Breast epithelium (tissue), 4 donors: ENCODE measurements at regions not wholly inside any gene's neighbourhood (a gene's known extent, or its start where the extent isn't known, plus 50 kb on each side); places are given as distances from the start of the nearest gene placed in this dataset.

Source experiments
- DNase-seq, 2 donors: peaks; one replicate each; pipeline ENCODE4 v3.0.0-alpha.2; 2019; ENCODE audit warnings: low spot score in 2 of 2
- H3K27ac ChIP-seq, 2 donors: fragments of 200-600 bp; sonication (generic) in 1 of 2; one replicate each; pipeline ENCODE4 v1.5.1; 2016 to 2019; ENCODE audit warnings: mild to moderate bottlenecking in 1 of 2
- H3K27me3 ChIP-seq, 2 donors: fragments of 200-600 bp; sonication (generic) in 1 of 2; one replicate each; pipeline versions ENCODE4 v1.5.1 to v1.6.0; 2017 to 2019; ENCODE audit warnings: control low read depth in 1 of 2, mild to moderate bottlenecking in 1 of 2
- H3K36me3 ChIP-seq: fragments of 200-600 bp; one replicate; pipeline ENCODE4 v1.5.1; 2019
- H3K4me1 ChIP-seq, 2 donors: fragments of 200-600 bp; sonication (generic); one replicate each; pipeline ENCODE4 v1.5.1; 2016 to 2019; ENCODE audit warnings: control low read depth in 1 of 2
- H3K4me3 ChIP-seq, 3 donors: fragments of 200-600 bp; sonication (generic); 1 replicate in 2 of 3; 2 replicates in 1 of 3; pipeline ENCODE4 v1.5.1; 2016 to 2019; ENCODE audit warnings: mild to moderate bottlenecking in 3 of 3, moderate library complexity in 2 of 3
- H3K9me3 ChIP-seq, 2 donors: fragments of 200-600 bp; sonication (generic) in 1 of 2; one replicate each; pipeline ENCODE4 v1.5.1; 2016 to 2019; ENCODE audit warnings: control low read depth in 1 of 2
- CTCF ChIP-seq, 3 donors: fragments of 450-650 bp; IDR thresholded peaks; one replicate each; pipeline ENCODE4 v1.5.1; 2016 to 2017; ENCODE audit warnings: antibody characterized with exemption in 3 of 3, mild to moderate bottlenecking in 3 of 3, moderate library complexity in 3 of 3
- POLR2A ChIP-seq: fragments of 450-650 bp; IDR thresholded peaks from one replicate; pipeline ENCODE4 v1.6.1; 2016; ENCODE audit warnings: antibody characterized with exemption, mild to moderate bottlenecking, moderate library complexity
- POLR2AphosphoS5 ChIP-seq, 3 donors: sonication (generic); formaldehyde crosslinking; IDR thresholded peaks; one replicate each; pipeline ENCODE4 v1.6.1; 2017; ENCODE audit warnings: antibody characterized with exemption in 3 of 3
- intact Hi-C: fragments of 100-400 bp; cut with DNase I; formaldehyde crosslinking; loops from one replicate; pipeline ENCODE4 v1.15.1; 2023; ENCODE audit warnings: low total_unique reads

DNA sequence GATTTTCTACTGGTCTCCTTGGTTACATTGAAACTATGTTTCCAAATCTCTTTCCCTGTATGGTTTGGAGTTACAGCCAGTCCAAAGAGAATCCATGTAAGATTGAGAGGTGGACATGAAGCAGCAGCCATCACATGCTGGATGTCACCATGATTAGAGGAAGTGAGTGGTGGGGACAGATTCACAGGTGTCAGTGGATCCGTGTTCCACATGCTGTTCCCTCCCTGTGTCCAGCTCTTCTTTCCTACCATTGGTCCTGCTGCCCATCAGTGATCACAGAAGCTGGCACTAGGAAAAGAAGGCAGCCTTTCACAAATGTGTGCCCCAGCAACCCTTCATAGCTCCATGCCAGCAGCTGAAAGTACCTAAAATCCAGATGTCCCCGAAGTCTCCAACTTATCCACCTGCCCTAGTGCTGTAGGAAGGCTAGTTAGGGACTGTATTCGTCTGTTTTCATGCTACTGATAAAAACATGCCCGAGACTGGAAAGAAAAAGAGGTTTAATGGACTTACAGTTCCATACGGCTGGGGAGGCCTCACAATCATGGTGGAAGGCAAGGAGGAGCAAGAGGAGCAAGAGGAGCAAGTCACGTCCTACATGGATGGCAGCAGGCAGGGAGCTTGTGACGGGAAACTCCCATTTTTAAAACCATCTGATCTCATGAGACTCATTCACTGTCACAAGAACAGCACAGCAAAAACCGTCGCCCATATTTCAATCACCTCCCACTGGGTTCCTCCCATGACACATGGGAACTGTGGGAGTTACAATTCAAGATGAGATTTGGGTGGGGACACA is 207.5 kb downstream of the INSIG2 start:
- no peaks in the 10 kb centered on the region for H3K9me3 ChIP-seq
- DNase-seq: no peak
- H3K4me3 ChIP-seq: no peak overlapping the region
- no peak overlapping the region for H3K27ac ChIP-seq
- intact Hi-C loops: no loop called here
- H3K27me3 ChIP-seq: peaks cover 0 to 5% of the 10 kb centered on the region in 2 donors
- H3K4me1 ChIP-seq: no peaks in the 10 kb centered on the region
- TF ChIP-seq POLR2A: no peak
- no peak for TF ChIP-seq CTCF (IDR thresholded peaks at IDR 0.05)
- no peak for TF ChIP-seq POLR2AphosphoS5 (IDR thresholded peaks at IDR 0.05)
- no peaks in the 10 kb centered on the region for H3K36me3 ChIP-seq

- H3K27me3 ChIP-seq: peaks cover 0 to 5% of the 10 kb centered on the region in 2 donors
- intact Hi-C loops: no loop called here
- no peak for TF ChIP-seq CTCF (IDR thresholded peaks at IDR 0.05)
- no peak for TF ChIP-seq POLR2AphosphoS5 (IDR thresholded peaks at IDR 0.05)
- no peak for TF ChIP-seq POLR2A
Measured at GRCh38 chr2:118294063-118294462, 205.8 kb downstream of the INSIG2 start.

DNA sequence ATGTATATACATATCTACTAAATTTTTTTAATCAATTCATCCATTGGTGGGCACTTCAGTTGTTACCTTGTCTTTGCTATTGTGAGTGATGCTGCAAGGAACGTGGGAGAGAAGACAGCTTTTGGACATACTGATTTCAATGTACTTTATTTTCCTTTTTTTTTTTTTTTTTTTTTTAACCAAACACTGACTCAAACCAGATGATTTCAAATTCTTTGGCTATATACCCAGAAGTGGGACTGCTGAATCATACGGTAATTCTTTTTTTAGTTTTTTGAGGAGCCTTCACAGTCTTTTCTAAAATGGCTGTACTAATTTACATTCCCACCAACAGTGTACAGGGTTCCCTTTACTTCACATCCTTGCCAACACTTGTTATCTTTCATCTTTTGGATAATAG is 204.7 kb downstream of the INSIG2 start:
- Histone ChIP-seq H3K27me3 (no peaks in the 10 kb centered on the region), H3K27ac (no peak overlapping the region), H3K9me3 (no peaks in the 10 kb centered on the region), H3K36me3 (no peaks in the 10 kb centered on the region), H3K4me1 (no peaks in the 10 kb centered on the region), H3K4me3 (no peak overlapping the region)
- intact Hi-C loops: no loop called here
- no peak for TF ChIP-seq POLR2AphosphoS5 (IDR thresholded peaks at IDR 0.05)
- TF ChIP-seq CTCF (IDR thresholded peaks at IDR 0.05): no peak
- TF ChIP-seq POLR2A: no peak
- DNase-seq: no peak

More at GRCh38 chr2:118294063-118294462, 205.8 kb downstream of the INSIG2 start:
- no peak for DNase-seq
- Histone ChIP-seq H3K4me3 (no peak overlapping the region), H3K4me1 (no peaks in the 10 kb centered on the region), H3K27ac (no peak overlapping the region), H3K36me3 (no peaks in the 10 kb centered on the region), H3K9me3 (no peaks in the 10 kb centered on the region)

GRCh38 chr2:118291251-118291880 is 203.1 kb downstream of the INSIG2 start:
- TF ChIP-seq POLR2A (no peak), CTCF (IDR thresholded peaks at IDR 0.05) (no peak), POLR2AphosphoS5 (IDR thresholded peaks at IDR 0.05) (no peak)
- H3K9me3 ChIP-seq: no peaks in the 10 kb centered on the region
- H3K27ac ChIP-seq: no peak overlapping the region
- no peaks in the 10 kb centered on the region for H3K4me1 ChIP-seq
- H3K27me3 ChIP-seq: no peaks in the 10 kb centered on the region
- no peak overlapping the region for H3K4me3 ChIP-seq
- no peaks in the 10 kb centered on the region for H3K36me3 ChIP-seq
- intact Hi-C loops: no loop called here
- DNase-seq: no peak
